Glutamatergic neuron (in vitro differentiated cells): ENCODE measurements at regions not wholly inside any gene's neighbourhood (a gene's known extent, or its start where the extent isn't known, plus 50 kb on each side); places are given as distances from the start of the nearest gene placed in this dataset.

Experiments
- DNase-seq: peaks from one replicate; pipeline ENCODE4 v3.0.0; 2022
- H3K27ac Mint-ChIP-seq: one replicate; pipeline ENCODE4 v1.8.0; 2020; ENCODE audit warnings: mild to moderate bottlenecking, mixed read lengths, inconsistent platforms; ENCODE audit not compliant: unreplicated experiment
- H3K27me3 Mint-ChIP-seq: one replicate; pipeline ENCODE4 v1.8.0; 2020; ENCODE audit warnings: mild to moderate bottlenecking, moderate library complexity, mixed read lengths, inconsistent platforms; ENCODE audit not compliant: unreplicated experiment
- H3K36me3 Mint-ChIP-seq: one replicate; pipeline ENCODE4 v1.8.0; 2020; ENCODE audit warnings: mild to moderate bottlenecking, mixed read lengths, inconsistent platforms; ENCODE audit not compliant: unreplicated experiment
- H3K4me1 Mint-ChIP-seq: one replicate; pipeline ENCODE4 v1.8.0; 2020; ENCODE audit warnings: mild to moderate bottlenecking, low read depth, mixed read lengths, inconsistent platforms; ENCODE audit not compliant: unreplicated experiment
- H3K4me3 Mint-ChIP-seq: one replicate; pipeline ENCODE4 v1.8.0; 2020; ENCODE audit warnings: mild to moderate bottlenecking, mixed read lengths, inconsistent platforms; ENCODE audit not compliant: unreplicated experiment
- H3K9me3 Mint-ChIP-seq: one replicate; pipeline ENCODE4 v1.8.0; 2020; ENCODE audit warnings: mild to moderate bottlenecking, moderate library complexity, mixed read lengths, inconsistent platforms; ENCODE audit not compliant: unreplicated experiment
- CTCF ChIP-seq: fragments of 200-600 bp; sonication (generic); IDR thresholded peaks from one replicate; pipeline ENCODE4 v1.5.0; 2021; ENCODE audit not compliant: partially characterized antibody, unreplicated experiment

- no peak for DNase-seq
- Mint-ChIP-seq H3K27ac (no peak overlapping the region), H3K27me3 (no peaks in the 10 kb centered on the region), H3K9me3 (no peaks in the 10 kb centered on the region), H3K4me3 (no peak overlapping the region), H3K4me1 (no peaks in the 10 kb centered on the region), H3K36me3 (no peaks in the 10 kb centered on the region)
- no peak for TF ChIP-seq CTCF
Observed at GRCh38 chr11:90845799-90846198, 623.0 kb upstream of the CHORDC1 start.

GRCh38 chr11:90845126-90845525 is 622.3 kb upstream of the CHORDC1 start:
- no peak for TF ChIP-seq CTCF
- H3K36me3 Mint-ChIP-seq, result no peaks in the 10 kb centered on the region
- H3K27me3 Mint-ChIP-seq, result no peaks in the 10 kb centered on the region
- H3K4me1 Mint-ChIP-seq, result no peaks in the 10 kb centered on the region
- H3K27ac Mint-ChIP-seq, result no peak overlapping the region
- H3K4me3 Mint-ChIP-seq, result no peak overlapping the region
- DNase-seq, result no peak
- H3K9me3 Mint-ChIP-seq, result no peaks in the 10 kb centered on the region

- Mint-ChIP-seq H3K9me3 (no peaks in the 10 kb centered on the region), H3K36me3 (no peaks in the 10 kb centered on the region), H3K27ac (no peak overlapping the region), H3K4me3 (no peak overlapping the region), H3K4me1 (peaks cover 1% of the 10 kb centered on the region), H3K27me3 (no peaks in the 10 kb centered on the region)
- DNase-seq, result no peak
- TF ChIP-seq CTCF, result no peak
Observed at GRCh38 chr11:90844041-90844440, 621.2 kb upstream of the CHORDC1 start.

- no peak for TF ChIP-seq CTCF
- no peak for DNase-seq
- Mint-ChIP-seq H3K4me3 (no peak overlapping the region), H3K9me3 (no peaks in the 10 kb centered on the region), H3K4me1 (peaks cover 4% of the 10 kb centered on the region), H3K27ac (no peak overlapping the region), H3K27me3 (no peaks in the 10 kb centered on the region), H3K36me3 (no peaks in the 10 kb centered on the region)
Observed at GRCh38 chr11:90842681-90843080, 619.8 kb upstream of the CHORDC1 start.

- Mint-ChIP-seq H3K4me3 (no peak overlapping the region), H3K27ac (no peak overlapping the region), H3K36me3 (no peaks in the 10 kb centered on the region), H3K4me1 (peaks cover 4% of the 10 kb centered on the region), H3K27me3 (no peaks in the 10 kb centered on the region), H3K9me3 (no peaks in the 10 kb centered on the region)
- no peak for TF ChIP-seq CTCF
- DNase-seq, result no peak
Observed at GRCh38 chr11:90840071-90840470, 617.2 kb upstream of the CHORDC1 start.
